Keratinocyte (primary cell): ENCODE measurements at regions not wholly inside any gene's neighbourhood (a gene's known extent, or its start where the extent isn't known, plus 50 kb on each side); places are given as distances from the start of the nearest gene placed in this dataset.

Experiments used
- DNase-seq: peaks from one replicate; pipeline ENCODE4 v3.0.0-alpha.2; 2011; ENCODE audit warnings: low read depth, missing footprints, low spot score
- FAIRE-seq: peaks from 2 replicates; lab custom pipeline; 2011; peaks lifted over from hg19 to GRCh38; lab: Jason Lieb, UNC
- H2AFZ ChIP-seq: 2 replicates; pipeline ENCODE4 v1.6.0; 2012; ENCODE audit warnings: low read length, control low read depth, inconsistent platforms; ENCODE audit not compliant: control insufficient read depth
- H3K27ac ChIP-seq: 2 replicates; pipeline ENCODE4 v1.5.1; 2011; ENCODE audit warnings: low read length; ENCODE audit not compliant: control insufficient read depth, insufficient read depth
- H3K27me3 ChIP-seq: 3 replicates; pipeline ENCODE4 v1.6.0; 2011; ENCODE audit warnings: low read length; ENCODE audit not compliant: control insufficient read depth, insufficient read depth; ENCODE audit errors: extremely low read depth
- H3K36me3 ChIP-seq, 2 experiments: 2 replicates in 1 of 2; 3 replicates in 1 of 2; pipeline ENCODE4 v1.5.1; 2011; ENCODE audit warnings: low read length in 2 of 2, mild to moderate bottlenecking in 1 of 2; ENCODE audit not compliant: control insufficient read depth in 2 of 2, insufficient read depth in 2 of 2; ENCODE audit errors: extremely low read depth in 1 of 2
- H3K4me1 ChIP-seq: 3 replicates; pipeline ENCODE4 v1.5.1; 2011; ENCODE audit warnings: low read length; ENCODE audit not compliant: control insufficient read depth, insufficient read depth; ENCODE audit errors: extremely low read depth
- H3K4me2 ChIP-seq: 3 replicates; pipeline ENCODE4 v1.6.0; 2011; ENCODE audit warnings: low read depth, low read length; ENCODE audit not compliant: control insufficient read depth, insufficient read depth; ENCODE audit errors: extremely low read depth
- H3K4me3 ChIP-seq, 3 experiments: fragments of 200-600 bp in 1 of 3; sonication (generic) in 1 of 3; 2 replicates in 2 of 3; 3 replicates in 1 of 3; pipeline ENCODE4 v1.5.1; 2011 to 2016; ENCODE audit warnings: low read length in 3 of 3, mild to moderate bottlenecking in 3 of 3, control low read depth in 2 of 3, inconsistent platforms in 1 of 3, low read depth in 1 of 3, mixed read lengths in 1 of 3, mixed run types in 1 of 3, moderate library complexity in 1 of 3; ENCODE audit not compliant: control insufficient read depth in 2 of 3, insufficient read depth in 2 of 3; ENCODE audit errors: extremely low read depth in 1 of 3
- H3K79me2 ChIP-seq: 2 replicates; pipeline ENCODE4 v1.6.0; 2012; ENCODE audit warnings: low read length; ENCODE audit not compliant: control insufficient read depth, insufficient read depth
- H3K9ac ChIP-seq: 3 replicates; pipeline ENCODE4 v1.6.0; 2011; ENCODE audit warnings: low read length; ENCODE audit not compliant: control insufficient read depth, insufficient read depth; ENCODE audit errors: extremely low read depth
- H3K9me1 ChIP-seq: 3 replicates; pipeline ENCODE4 v1.6.0; 2011; ENCODE audit warnings: low read length; ENCODE audit not compliant: control insufficient read depth, insufficient read depth; ENCODE audit errors: extremely low read depth
- H3K9me3 ChIP-seq: 2 replicates; pipeline ENCODE4 v1.5.1; 2012; ENCODE audit warnings: low read depth, low read length; ENCODE audit not compliant: control insufficient read depth
- H4K20me1 ChIP-seq: 3 replicates; pipeline ENCODE4 v1.6.0; 2011; ENCODE audit warnings: low read length; ENCODE audit not compliant: control insufficient read depth, insufficient read depth; ENCODE audit errors: extremely low read depth
- EZH2 ChIP-seq: IDR thresholded peaks from one replicate; pipeline ENCODE4 v1.6.1; 2012; ENCODE audit warnings: inconsistent platforms, mild to moderate bottlenecking, low read length, moderate library complexity
- dilution Hi-C: fragments of 300-500 bp; cut with MboI; formaldehyde crosslinking; loops from one replicate; pipeline ENCODE4 v1.7.0; 2020; ENCODE audit warnings: low sequenced_read_pairs; ENCODE audit not compliant: extremely low pct_ligation_motif_present
- TF ChIP-seq, protein P1 (sequence below), 3 experiments: IDR thresholded peaks in 1 of 3; conservative IDR thresholded peaks in 1 of 3; optimal IDR thresholded peaks in 1 of 3; 2 replicates in 2 of 3; 3 replicates in 1 of 3; pipeline versions ENCODE3 to v1.5.1; 2011; ENCODE audit warnings: low read length in 3 of 3, mild to moderate bottlenecking in 3 of 3, moderate library complexity in 2 of 3, control low read depth in 1 of 3, inconsistent platforms in 1 of 3; ENCODE audit not compliant: insufficient read depth in 2 of 3; ENCODE audit errors: extremely low read depth in 1 of 3

- FAIRE-seq (no peak), DNase-seq (no peak)
- H3K4me2 ChIP-seq, result no peak overlapping the region
- no peaks in the 10 kb centered on the region for H3K4me1 ChIP-seq
- no peaks in the 10 kb centered on the region for H3K79me2 ChIP-seq
- no peaks in the 10 kb centered on the region for H3K27me3 ChIP-seq
- TF ChIP-seq, protein P1, sequence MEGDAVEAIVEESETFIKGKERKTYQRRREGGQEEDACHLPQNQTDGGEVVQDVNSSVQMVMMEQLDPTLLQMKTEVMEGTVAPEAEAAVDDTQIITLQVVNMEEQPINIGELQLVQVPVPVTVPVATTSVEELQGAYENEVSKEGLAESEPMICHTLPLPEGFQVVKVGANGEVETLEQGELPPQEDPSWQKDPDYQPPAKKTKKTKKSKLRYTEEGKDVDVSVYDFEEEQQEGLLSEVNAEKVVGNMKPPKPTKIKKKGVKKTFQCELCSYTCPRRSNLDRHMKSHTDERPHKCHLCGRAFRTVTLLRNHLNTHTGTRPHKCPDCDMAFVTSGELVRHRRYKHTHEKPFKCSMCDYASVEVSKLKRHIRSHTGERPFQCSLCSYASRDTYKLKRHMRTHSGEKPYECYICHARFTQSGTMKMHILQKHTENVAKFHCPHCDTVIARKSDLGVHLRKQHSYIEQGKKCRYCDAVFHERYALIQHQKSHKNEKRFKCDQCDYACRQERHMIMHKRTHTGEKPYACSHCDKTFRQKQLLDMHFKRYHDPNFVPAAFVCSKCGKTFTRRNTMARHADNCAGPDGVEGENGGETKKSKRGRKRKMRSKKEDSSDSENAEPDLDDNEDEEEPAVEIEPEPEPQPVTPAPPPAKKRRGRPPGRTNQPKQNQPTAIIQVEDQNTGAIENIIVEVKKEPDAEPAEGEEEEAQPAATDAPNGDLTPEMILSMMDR (optimal IDR thresholded peaks at IDR 0.05 in 1 of 3, IDR thresholded peaks at IDR 0.05 in 1 of 3, conservative IDR thresholded peaks at IDR 0.05 in 1 of 3; ENCODE audit: extremely low read depth in 1 of 3, insufficient read depth in 2 of 3, low read length in 3 of 3), result no peak
- TF ChIP-seq EZH2, result no peak
- H3K9ac ChIP-seq, result no peak overlapping the region
- no peaks in the 10 kb centered on the region for H4K20me1 ChIP-seq
- no peak overlapping the region for H3K27ac ChIP-seq
- no peaks in the 10 kb centered on the region for H3K36me3 ChIP-seq
- no peaks in the 10 kb centered on the region for H3K9me3 ChIP-seq
- H2AFZ ChIP-seq, result no peak overlapping the region
- dilution Hi-C loops, result no loop called here
- no peaks in the 10 kb centered on the region for H3K9me1 ChIP-seq
- H3K4me3 ChIP-seq, result no peak overlapping the region
These were observed 1730.1 kb downstream of the EFNB2 start for GRCh38 chr13:104805346-104805745.

- H3K79me2 ChIP-seq, result no peaks in the 10 kb centered on the region
- H3K27ac ChIP-seq, result no peak overlapping the region
- DNase-seq (no peak), FAIRE-seq (no peak)
- H4K20me1 ChIP-seq, result no peaks in the 10 kb centered on the region
- H3K36me3 ChIP-seq, result no peaks in the 10 kb centered on the region
- H3K9me1 ChIP-seq, result no peaks in the 10 kb centered on the region
- no peaks in the 10 kb centered on the region for H3K4me1 ChIP-seq
- dilution Hi-C loops, result no loop called here
- no peak overlapping the region for H3K4me3 ChIP-seq
- no peaks in the 10 kb centered on the region for H3K9me3 ChIP-seq
- no peak overlapping the region for H2AFZ ChIP-seq
- no peaks in the 10 kb centered on the region for H3K27me3 ChIP-seq
- H3K4me2 ChIP-seq, result no peak overlapping the region
- TF ChIP-seq, protein P1 (optimal IDR thresholded peaks at IDR 0.05 in 1 of 3, IDR thresholded peaks at IDR 0.05 in 1 of 3, conservative IDR thresholded peaks at IDR 0.05 in 1 of 3; ENCODE audit: extremely low read depth in 1 of 3, insufficient read depth in 2 of 3, low read length in 3 of 3), result no peak
- TF ChIP-seq EZH2, result no peak
- no peak overlapping the region for H3K9ac ChIP-seq
These were observed 1732.9 kb upstream of the SLC10A2 start for GRCh38 chr13:104799152-104799551.
